Testis (tissue), 2 donors: ENCODE measurements at regions not wholly inside any gene's neighbourhood (a gene's known extent, or its start where the extent isn't known, plus 50 kb on each side); places are given as distances from the start of the nearest gene placed in this dataset.

ENCODE experiments used
- DNase-seq: peaks from one replicate; pipeline ENCODE4 v3.0.0-alpha.2; 2019
- H3K27ac ChIP-seq, 2 donors: fragments of 200-600 bp; sonication (generic); one replicate each; pipeline ENCODE4 v1.5.1; 2019
- H3K27me3 ChIP-seq: fragments of 200-600 bp; sonication (generic); one replicate; pipeline ENCODE4 v1.5.1; 2019
- H3K36me3 ChIP-seq: fragments of 200-600 bp; sonication (generic); one replicate; pipeline ENCODE4 v1.5.1; 2017; ENCODE audit warnings: low read depth; ENCODE audit errors: missing control alignments
- H3K4me1 ChIP-seq: fragments of 200-600 bp; sonication (generic); one replicate; pipeline ENCODE4 v1.5.1; 2019
- H3K4me3 ChIP-seq, 2 donors: fragments of 200-600 bp; sonication (generic); one replicate each; pipeline ENCODE4 v1.5.1; 2017 to 2019
- H3K9me3 ChIP-seq: fragments of 200-600 bp; sonication (generic); one replicate; pipeline ENCODE4 v1.5.1; 2017
- POLR2A ChIP-seq: fragments of 450-650 bp; IDR thresholded peaks from one replicate; pipeline ENCODE4 v1.6.1; 2017; ENCODE audit warnings: antibody characterized with exemption, mild to moderate bottlenecking, moderate library complexity
- WGBS, 2 donors: methylation state at CpG; one replicate each; pipeline ENCODE4 v1.1.5; 2018; 5-methylcytosine and 5-hydroxymethylcytosine counted together
- intact Hi-C: fragments of 100-400 bp; cut with DNase I; formaldehyde crosslinking; loops from one replicate; pipeline ENCODE4 v1.15.1; 2023; ENCODE audit warnings: low total_unique reads
- TF ChIP-seq, protein P1 (sequence below), 3 experiments: fragments of 450-650 bp in 2 of 3; fragments of 200-600 bp in 1 of 3; sonication (generic) in 1 of 3; IDR thresholded peaks; one replicate each; pipeline ENCODE4 v1.5.1; 2016 to 2019; ENCODE audit warnings: antibody characterized with exemption in 3 of 3, mild to moderate bottlenecking in 2 of 3, moderate library complexity in 1 of 3

DNA sequence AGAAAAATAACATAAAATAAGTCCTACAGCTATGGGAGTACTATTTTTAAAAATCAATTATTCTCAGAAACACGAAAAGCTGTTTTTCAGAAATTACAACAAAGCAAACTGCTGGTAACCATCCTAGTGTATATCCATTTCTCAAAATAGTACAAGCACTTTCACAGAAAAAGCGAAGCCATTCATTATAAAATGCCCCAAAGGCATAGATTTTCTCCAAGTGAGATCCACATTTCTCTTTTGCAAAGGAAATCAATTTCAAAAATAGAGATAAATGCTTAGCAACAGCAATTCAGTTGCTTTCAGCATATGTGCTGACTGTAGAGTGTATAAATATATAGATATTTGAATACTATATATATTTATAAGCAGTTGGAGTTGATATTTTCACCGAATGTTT is 1266.3 kb downstream of the SI start:
- 89 to 90% methylated on average over 3 of the region's 3 CpGs for WGBS, 2 donors
- TF ChIP-seq, protein P1, sequence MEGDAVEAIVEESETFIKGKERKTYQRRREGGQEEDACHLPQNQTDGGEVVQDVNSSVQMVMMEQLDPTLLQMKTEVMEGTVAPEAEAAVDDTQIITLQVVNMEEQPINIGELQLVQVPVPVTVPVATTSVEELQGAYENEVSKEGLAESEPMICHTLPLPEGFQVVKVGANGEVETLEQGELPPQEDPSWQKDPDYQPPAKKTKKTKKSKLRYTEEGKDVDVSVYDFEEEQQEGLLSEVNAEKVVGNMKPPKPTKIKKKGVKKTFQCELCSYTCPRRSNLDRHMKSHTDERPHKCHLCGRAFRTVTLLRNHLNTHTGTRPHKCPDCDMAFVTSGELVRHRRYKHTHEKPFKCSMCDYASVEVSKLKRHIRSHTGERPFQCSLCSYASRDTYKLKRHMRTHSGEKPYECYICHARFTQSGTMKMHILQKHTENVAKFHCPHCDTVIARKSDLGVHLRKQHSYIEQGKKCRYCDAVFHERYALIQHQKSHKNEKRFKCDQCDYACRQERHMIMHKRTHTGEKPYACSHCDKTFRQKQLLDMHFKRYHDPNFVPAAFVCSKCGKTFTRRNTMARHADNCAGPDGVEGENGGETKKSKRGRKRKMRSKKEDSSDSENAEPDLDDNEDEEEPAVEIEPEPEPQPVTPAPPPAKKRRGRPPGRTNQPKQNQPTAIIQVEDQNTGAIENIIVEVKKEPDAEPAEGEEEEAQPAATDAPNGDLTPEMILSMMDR (IDR thresholded peaks at IDR 0.05), result no peak
- TF ChIP-seq POLR2A, result no peak

DNA sequence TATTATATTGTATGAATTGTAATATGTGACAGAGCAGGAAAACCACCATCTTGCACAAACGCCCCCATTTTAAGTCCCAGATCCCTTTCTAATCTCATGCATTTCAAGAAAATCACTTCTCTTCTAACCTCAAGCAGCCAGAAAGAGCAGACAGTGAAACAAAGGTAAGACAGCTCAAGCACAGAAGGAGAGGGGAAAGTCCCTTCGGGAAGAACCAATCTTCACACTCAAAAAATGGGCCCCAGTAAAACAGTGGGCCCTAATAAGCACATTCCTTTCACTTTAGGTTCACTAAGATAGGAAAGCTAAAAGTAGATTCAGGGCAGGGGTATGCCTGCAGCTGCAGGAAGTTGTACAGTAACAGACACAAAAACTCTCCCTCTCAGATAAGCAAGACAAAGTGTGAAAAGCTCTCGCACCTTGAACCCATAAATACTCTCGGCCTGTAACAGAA is 1268.7 kb downstream of the SI start:
- Histone ChIP-seq H3K36me3 (no peaks in the 10 kb centered on the region), H3K27ac (no peak overlapping the region), H3K4me3 (no peak overlapping the region), H3K9me3 (no peaks in the 10 kb centered on the region), H3K4me1 (no peaks in the 10 kb centered on the region), H3K27me3 (no peaks in the 10 kb centered on the region)
- intact Hi-C loops, result no loop called here
- DNase-seq, result no peak
- TF ChIP-seq, protein P1 (IDR thresholded peaks at IDR 0.05), result no peak
- TF ChIP-seq POLR2A, result no peak
- 40 to 66% methylated on average over 4 of the region's 4 CpGs for WGBS, 2 donors

More for the DNA sequence above, 1266.3 kb downstream of the SI start:
- H3K27ac ChIP-seq, result no peak overlapping the region
- intact Hi-C loops, result no loop called here
- H3K27me3 ChIP-seq, result no peaks in the 10 kb centered on the region
- no peaks in the 10 kb centered on the region for H3K4me1 ChIP-seq
- no peak for DNase-seq
- H3K9me3 ChIP-seq, result no peaks in the 10 kb centered on the region
- no peaks in the 10 kb centered on the region for H3K36me3 ChIP-seq
- no peak overlapping the region for H3K4me3 ChIP-seq

DNA sequence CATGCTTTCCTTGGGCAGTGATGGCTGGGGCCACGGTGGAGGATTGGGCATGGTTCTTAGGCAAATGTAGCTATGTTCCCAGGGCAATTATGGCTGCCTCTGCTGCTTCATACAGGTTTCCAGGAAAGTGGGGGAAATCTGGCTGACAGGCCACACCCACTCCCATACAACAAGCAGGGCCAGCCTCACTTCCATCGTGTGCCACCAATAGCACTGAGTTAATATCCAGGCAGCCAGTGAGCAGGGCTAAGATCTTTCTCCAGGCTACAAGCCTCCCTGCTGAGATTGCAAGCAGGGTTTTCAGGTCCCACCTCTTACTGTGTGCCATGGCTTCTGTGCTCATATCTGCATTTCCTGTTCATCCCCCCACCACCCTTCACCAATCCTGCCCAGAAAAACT is 1291.9 kb downstream of the SI start:
- H3K9me3 ChIP-seq, result no peaks in the 10 kb centered on the region
- H3K27ac ChIP-seq, result no peak overlapping the region
- no peaks in the 10 kb centered on the region for H3K27me3 ChIP-seq
- intact Hi-C loops, result no loop called here
- no peaks in the 10 kb centered on the region for H3K4me1 ChIP-seq
- no peak for TF ChIP-seq POLR2A
- TF ChIP-seq, protein P1 (IDR thresholded peaks at IDR 0.05), result no peak
- H3K4me3 ChIP-seq, result no peak overlapping the region
- DNase-seq, result no peak
- WGBS, 2 donors, result 88 to 100% methylated on average over 2 of the region's 2 CpGs
- no peaks in the 10 kb centered on the region for H3K36me3 ChIP-seq

DNA sequence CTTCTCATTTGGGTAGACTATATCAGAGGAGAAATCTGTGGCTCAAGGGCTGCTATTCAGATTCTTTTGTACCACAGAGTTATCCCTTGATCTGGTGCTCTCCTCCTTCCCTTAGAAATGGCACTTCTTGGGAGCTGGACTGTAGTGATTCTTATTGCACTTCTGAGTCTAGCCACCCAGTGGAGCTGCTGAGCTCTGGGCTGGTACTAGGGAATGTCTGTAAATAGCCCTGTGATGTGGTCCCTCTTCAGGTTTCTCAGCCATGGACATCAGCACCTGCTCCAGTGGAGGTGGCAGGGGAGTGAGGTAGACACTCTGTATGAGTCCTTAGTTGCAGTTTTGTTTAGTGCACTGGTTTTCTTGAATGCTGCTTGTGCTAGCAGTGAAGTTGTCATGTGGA is 1292.6 kb downstream of the SI start:
- intact Hi-C loops, result no loop called here
- no peaks in the 10 kb centered on the region for H3K27me3 ChIP-seq
- no peaks in the 10 kb centered on the region for H3K36me3 ChIP-seq
- H3K27ac ChIP-seq, result no peak overlapping the region
- DNase-seq, result peak; percentile 37
- H3K4me3 ChIP-seq, result no peak overlapping the region
- no peak for TF ChIP-seq POLR2A
- TF ChIP-seq, protein P1 (IDR thresholded peaks at IDR 0.05), result peak in 1 of 3 experiments; percentile 25
- no peaks in the 10 kb centered on the region for H3K4me1 ChIP-seq
- H3K9me3 ChIP-seq, result no peaks in the 10 kb centered on the region
